HG03558 (cell line): ENCODE measurements at regions not wholly inside any gene's neighbourhood (a gene's known extent, or its start where the extent isn't known, plus 50 kb on each side); places are given as distances from the start of the nearest gene placed in this dataset.
"Not testable (repeated sequence)": the region's sequence is repeated elsewhere in the genome, so short reads cannot be mapped to it uniquely, and the experiment has no call there.

Experiments used
- ATAC-seq: cut with Tn5 transposase; IDR thresholded peaks from one replicate; pipeline ENCODE4 v1.9.1; 2021; ENCODE audit warnings: moderate number of reproducible peaks; ENCODE audit not compliant: unreplicated experiment; ENCODE audit errors: extremely low read depth

DNA sequence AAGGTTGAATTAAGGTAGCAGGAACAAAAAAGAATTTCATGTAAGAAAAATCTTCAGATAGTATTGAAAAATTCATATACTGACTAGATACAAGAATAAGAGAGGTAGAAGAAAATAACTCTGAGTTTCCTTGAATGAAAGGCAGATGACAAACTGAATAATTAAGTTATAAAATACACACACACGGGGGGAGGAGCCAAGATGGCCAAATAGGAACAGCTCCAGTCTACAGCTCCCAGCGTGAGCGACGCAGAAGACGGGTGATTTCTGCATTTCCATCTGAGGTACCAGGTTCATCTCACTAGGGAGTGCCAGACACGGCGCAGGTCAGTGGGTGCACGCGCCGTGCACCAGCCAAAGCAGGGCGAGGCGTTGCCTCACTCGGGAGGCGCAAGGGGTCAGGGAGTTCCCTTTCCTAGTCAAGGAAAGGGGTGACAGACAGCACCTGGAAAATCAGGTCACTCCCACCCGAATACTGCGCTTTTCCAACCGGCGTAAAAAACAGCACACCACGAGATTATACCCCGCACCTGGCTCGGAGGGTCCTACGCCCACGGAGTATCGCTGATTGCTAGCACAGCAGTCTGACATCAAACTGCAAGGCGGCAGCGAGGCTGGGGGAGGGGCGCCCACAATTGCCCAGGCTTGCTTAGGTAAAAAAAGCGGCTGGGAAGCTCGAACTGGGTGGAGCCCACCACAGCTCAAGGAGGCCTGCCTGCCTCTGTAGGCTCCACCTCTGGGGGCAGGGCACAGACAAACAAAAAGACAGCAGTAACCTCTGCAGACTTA is 759.2 kb downstream of the ZWINT start:
- ATAC-seq = not testable (repeated sequence)

DNA sequence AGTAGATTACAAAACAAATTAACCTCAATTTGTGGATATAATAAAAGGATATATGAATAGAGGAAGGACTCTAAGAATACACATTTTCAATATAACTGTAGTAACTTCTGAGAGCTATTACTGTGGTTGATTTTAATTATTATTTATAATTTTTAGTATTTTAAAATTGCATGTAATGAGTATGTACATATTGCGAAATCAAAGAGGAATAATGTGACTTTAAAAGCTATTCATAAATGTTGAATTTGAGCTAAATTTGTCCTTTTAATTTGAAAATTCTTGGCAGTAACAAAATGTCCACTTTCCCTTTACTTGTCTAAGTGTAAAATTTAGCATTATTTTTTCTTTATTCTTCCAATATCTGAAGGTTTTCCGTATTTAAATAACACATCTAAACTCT is 750.6 kb upstream of the PCDH15 start:
- ATAC-seq = no peak

GRCh38 chr10:55550236-55550635 is 749.2 kb upstream of the PCDH15 start:
- ATAC-seq = no peak

GRCh38 chr10:55537497-55537896 is 736.5 kb upstream of the PCDH15 start:
- not testable (repeated sequence) for ATAC-seq

DNA sequence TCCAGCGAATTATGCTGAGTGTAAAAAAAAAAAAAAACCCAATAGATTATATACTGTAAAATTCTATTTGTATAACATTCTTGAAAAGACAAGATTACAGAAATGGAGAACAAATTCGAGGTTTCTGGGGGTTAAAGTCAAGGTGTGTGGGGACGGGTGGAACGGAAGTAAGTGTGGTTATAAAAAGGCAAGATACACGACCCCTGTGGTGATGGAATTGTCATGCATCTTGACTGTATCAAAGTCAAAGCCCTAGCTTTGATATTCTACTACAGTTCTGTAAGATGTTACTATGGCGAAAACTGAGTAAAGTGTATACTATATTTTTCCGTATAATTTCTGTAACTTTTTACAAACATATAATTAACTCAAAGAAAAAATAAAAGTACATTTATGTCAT is 718.2 kb upstream of the PCDH15 start:
- ATAC-seq = no peak

DNA sequence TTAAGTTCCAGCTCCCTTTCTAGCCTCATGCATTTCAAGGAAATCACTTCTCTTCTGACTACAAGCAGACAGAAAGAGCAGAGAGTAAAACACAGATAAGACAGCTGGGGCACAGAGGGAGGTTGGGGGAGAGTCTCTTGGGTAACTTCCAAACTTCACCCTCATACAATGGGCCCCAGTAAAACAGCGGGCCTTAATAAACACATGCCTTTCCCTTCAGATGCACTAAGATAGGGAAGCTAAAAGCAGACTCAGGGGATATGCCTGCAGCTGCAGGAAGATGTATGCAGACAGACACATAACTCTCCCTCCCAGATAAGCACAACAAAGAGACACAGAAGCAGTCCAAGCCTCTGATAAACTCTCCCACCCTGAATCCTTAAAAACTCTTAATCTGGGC is 717.4 kb upstream of the PCDH15 start:
- not testable (repeated sequence) for ATAC-seq

DNA sequence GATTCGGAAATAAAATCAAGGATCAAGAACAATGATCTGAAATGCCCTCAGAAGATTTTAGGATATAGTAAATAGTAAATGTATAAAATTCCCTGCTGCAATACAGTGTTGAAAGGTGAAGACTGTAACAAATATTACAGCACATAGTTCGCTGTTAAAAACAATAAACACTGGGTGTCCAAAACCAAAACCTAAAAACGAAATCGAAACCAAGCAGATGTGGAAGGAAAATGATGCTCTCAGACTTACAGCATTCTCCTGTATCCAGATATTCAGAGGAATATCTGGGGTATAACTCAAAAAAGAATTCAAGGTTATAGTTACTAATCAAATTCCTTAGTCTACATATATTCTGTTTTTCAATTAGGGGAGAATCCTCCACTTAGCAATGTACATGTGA is 708.1 kb upstream of the PCDH15 start:
- no peak for ATAC-seq

- ATAC-seq = no peak
Observed at GRCh38 chr10:55500931-55501559, 700.0 kb upstream of the PCDH15 start.

DNA sequence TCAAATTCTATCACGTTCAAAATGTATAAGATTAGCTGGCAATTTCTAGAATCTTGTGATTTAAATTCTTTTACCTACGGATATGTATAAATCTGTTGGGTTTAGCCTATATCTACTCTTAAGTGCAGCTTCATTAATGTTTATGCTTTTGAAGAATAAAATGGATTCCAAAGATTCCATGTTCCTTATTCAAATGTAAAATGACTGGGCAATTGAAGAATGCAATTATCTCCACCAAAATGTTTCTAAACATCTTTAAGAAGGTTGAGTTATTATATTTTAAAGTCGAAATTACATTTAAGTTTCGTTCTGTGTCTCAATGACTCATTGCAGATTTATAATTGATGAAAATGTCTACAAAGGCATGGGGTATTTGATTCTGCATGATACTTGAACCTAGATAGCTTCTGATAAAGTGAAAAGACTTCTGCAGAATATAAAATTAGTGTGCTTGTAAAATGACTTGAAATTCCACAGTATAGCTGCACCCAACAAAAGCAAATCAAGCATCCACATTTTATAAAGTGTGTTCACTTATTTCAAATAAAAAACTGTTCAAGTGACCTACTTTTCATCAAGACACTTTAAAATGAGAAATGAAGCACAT is 697.0 kb upstream of the PCDH15 start:
- ATAC-seq = no peak

DNA sequence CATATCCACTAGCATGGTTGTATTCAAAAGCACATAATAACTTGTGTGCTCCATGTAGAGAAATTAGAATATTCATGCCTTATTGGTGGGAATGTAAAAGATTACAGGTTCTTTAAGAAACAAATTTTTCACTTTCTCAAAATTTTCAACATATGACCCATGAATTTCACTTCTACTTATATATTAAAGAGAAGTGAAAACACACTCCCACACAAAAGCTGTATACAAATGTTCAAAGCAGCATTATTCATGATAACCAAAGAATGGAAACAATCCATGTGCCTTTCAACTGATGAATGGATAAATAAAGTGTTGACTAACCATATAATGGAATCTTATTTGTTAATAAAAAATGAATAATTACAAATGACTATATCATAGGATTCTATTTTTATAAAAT is 694.5 kb upstream of the PCDH15 start:
- ATAC-seq = no peak

- no peak for ATAC-seq
Observed at GRCh38 chr10:55491712-55492111, 690.7 kb upstream of the PCDH15 start.

GRCh38 chr10:55485827-55486226 is 684.8 kb upstream of the PCDH15 start:
- no peak for ATAC-seq

GRCh38 chr10:55476129-55476528 is 675.1 kb upstream of the PCDH15 start:
- ATAC-seq = no peak

GRCh38 chr10:55474258-55474657 is 673.2 kb upstream of the PCDH15 start:
- ATAC-seq = no peak

- no peak for ATAC-seq
Observed at GRCh38 chr10:55470840-55471239, 669.8 kb upstream of the PCDH15 start.

DNA sequence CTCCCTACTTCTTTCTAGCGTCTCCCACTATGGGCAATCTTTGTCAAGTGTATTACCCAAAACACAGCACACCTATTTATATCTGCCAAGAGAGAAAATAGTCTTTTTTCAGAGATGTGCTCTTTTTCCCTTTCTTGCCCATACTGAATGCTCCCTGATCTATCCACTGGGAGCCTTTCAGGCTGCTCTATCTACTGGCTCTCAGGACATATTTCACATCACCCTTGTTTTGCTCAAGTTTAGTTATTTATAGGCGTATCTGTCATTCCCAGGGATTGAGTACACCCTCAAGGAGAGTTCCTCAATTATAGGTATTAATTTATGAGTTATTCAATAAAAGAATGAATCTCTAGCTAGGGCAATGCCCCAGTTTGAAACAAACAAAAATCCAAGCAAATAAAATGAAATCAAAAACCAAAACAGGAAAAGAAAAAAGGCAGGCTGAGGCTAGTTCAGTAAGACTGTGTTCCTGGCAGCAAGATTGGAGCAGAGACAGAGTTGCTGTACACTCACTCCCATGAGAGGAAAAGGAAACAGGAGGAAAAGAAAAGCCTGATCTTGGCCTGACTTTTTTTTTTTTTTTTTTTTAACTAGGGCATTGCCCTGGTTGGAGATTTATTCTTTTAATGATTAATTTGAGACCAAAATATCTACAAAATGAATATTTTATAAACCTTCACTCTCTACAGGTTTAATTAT is 665.9 kb upstream of the PCDH15 start:
- ATAC-seq = no peak

- no peak for ATAC-seq
Observed at GRCh38 chr10:55464083-55464482, 663.1 kb upstream of the PCDH15 start.

GRCh38 chr10:55460008-55460407 is 659.0 kb upstream of the PCDH15 start:
- ATAC-seq = no peak

DNA sequence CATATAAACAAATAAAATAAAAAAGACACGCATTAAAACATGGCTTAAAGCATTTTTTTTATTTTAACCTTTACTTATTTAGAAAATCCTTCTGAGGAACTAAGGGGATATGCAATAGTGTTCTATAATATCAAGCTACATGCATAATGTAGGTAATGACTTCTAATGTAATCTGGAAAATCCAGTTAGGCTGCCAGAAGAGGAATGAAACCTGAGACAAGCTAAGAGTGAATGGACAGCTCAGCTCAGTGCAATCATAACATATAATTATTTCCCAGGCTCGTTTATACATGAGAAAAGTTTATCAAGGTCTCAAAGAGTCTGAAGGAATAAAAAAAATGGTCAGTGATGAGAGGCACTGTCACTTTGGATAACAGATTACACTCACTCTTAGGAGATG is 649.0 kb upstream of the PCDH15 start:
- ATAC-seq = no peak

- ATAC-seq = no peak
Observed at GRCh38 chr10:55446441-55447002, 645.5 kb upstream of the PCDH15 start.

- ATAC-seq = no peak
Observed at GRCh38 chr10:55441777-55442176, 640.7 kb upstream of the PCDH15 start.
